H9 (cell line): ENCODE measurements at regions not wholly inside any gene's neighbourhood (a gene's known extent, or its start where the extent isn't known, plus 50 kb on each side); places are given as distances from the start of the nearest gene placed in this dataset.

Experiments
- DNase-seq: peaks from one replicate; pipeline ENCODE4 v3.0.0-alpha.2; 2017
- H2AFZ ChIP-seq: one replicate; pipeline ENCODE4 v1.6.1; 2013; ENCODE audit warnings: mild to moderate bottlenecking, low read length, control low read depth, moderate library complexity
- H2AK5ac ChIP-seq: 2 replicates; pipeline ENCODE4 v1.6.1; 2013; ENCODE audit warnings: low read length, control low read depth, mixed read lengths; ENCODE audit not compliant: insufficient read length
- H2BK120ac ChIP-seq: one replicate; pipeline ENCODE4 v1.6.1; 2013; ENCODE audit warnings: low read depth, mild to moderate bottlenecking, low read length, control low read depth, inconsistent platforms; ENCODE audit not compliant: poor library complexity, severe bottlenecking
- H2BK12ac ChIP-seq: 2 replicates; pipeline ENCODE4 v1.6.1; 2013; ENCODE audit warnings: low read length, control low read depth, mixed read lengths, low read depth; ENCODE audit not compliant: insufficient read length
- H2BK15ac ChIP-seq: 2 replicates; pipeline ENCODE4 v1.6.1; 2013; ENCODE audit warnings: low read depth, low read length, control low read depth
- H2BK20ac ChIP-seq: one replicate; pipeline ENCODE4 v1.6.1; 2013; ENCODE audit warnings: low read depth, mild to moderate bottlenecking, low read length, control low read depth, inconsistent platforms; ENCODE audit not compliant: poor library complexity, severe bottlenecking
- H2BK5ac ChIP-seq: 2 replicates; pipeline ENCODE4 v1.6.1; 2013; ENCODE audit warnings: low read length, control low read depth, mixed read lengths; ENCODE audit not compliant: insufficient read length
- H3K14ac ChIP-seq: 2 replicates; pipeline ENCODE4 v1.6.1; 2013; ENCODE audit warnings: low read length, control low read depth; ENCODE audit not compliant: insufficient read depth
- H3K18ac ChIP-seq: 2 replicates; pipeline ENCODE4 v1.6.1; 2013; ENCODE audit warnings: low read depth, mild to moderate bottlenecking, mixed read lengths, low read length, control low read depth; ENCODE audit not compliant: insufficient read length
- H3K23ac ChIP-seq: 2 replicates; pipeline ENCODE4 v1.6.1; 2013; ENCODE audit warnings: low read length, control low read depth, mixed read lengths, low read depth; ENCODE audit not compliant: insufficient read length
- H3K23me2 ChIP-seq: 2 replicates; pipeline ENCODE4 v1.6.1; 2013; ENCODE audit warnings: low read depth, mild to moderate bottlenecking, mixed read lengths, low read length, control low read depth; ENCODE audit not compliant: insufficient read length, poor library complexity, severe bottlenecking
- H3K27ac ChIP-seq: 2 replicates; pipeline ENCODE4 v1.5.1; 2013; ENCODE audit warnings: low read length, control low read depth, mixed read lengths, low read depth; ENCODE audit not compliant: insufficient read length
- H3K27me3 ChIP-seq: 2 replicates; pipeline ENCODE4 v1.6.1; 2013; ENCODE audit warnings: low read length, control low read depth, inconsistent platforms; ENCODE audit not compliant: insufficient read depth
- H3K4ac ChIP-seq: 2 replicates; pipeline ENCODE4 v1.6.1; 2013; ENCODE audit warnings: low read depth, mild to moderate bottlenecking, control low read depth, inconsistent platforms, low read length, moderate library complexity
- H3K4me1 ChIP-seq: 2 replicates; pipeline ENCODE4 v1.6.1; 2013; ENCODE audit warnings: low read length, control low read depth, inconsistent platforms; ENCODE audit not compliant: insufficient read depth
- H3K4me2 ChIP-seq: 2 replicates; pipeline ENCODE4 v1.6.1; 2013; ENCODE audit warnings: low read length, control low read depth, mixed read lengths; ENCODE audit not compliant: insufficient read length, insufficient read depth
- H3K56ac ChIP-seq: 2 replicates; pipeline ENCODE4 v1.6.1; 2013; ENCODE audit warnings: low read depth, mild to moderate bottlenecking, mixed read lengths, low read length, control low read depth; ENCODE audit not compliant: insufficient read length
- H3K79me1 ChIP-seq: 2 replicates; pipeline ENCODE4 v1.6.1; 2013; ENCODE audit warnings: low read depth, mild to moderate bottlenecking, moderate library complexity, low read length, control low read depth, inconsistent platforms; ENCODE audit not compliant: insufficient read depth, poor library complexity, severe bottlenecking
- H3K79me2 ChIP-seq: 2 replicates; pipeline ENCODE4 v1.6.1; 2013; ENCODE audit warnings: low read length, control low read depth, inconsistent platforms; ENCODE audit not compliant: insufficient read depth
- H3K9ac ChIP-seq: 2 replicates; pipeline ENCODE4 v1.6.1; 2013; ENCODE audit warnings: low read length, control low read depth, mixed read lengths; ENCODE audit not compliant: insufficient read length; ENCODE audit errors: extremely low read depth
- H3K9me3 ChIP-seq: one replicate; pipeline ENCODE4 v1.6.1; 2013; ENCODE audit warnings: low read depth, low read length, inconsistent platforms; ENCODE audit not compliant: control insufficient read depth
- H3T11ph ChIP-seq: one replicate; pipeline ENCODE4 v1.6.1; 2013; ENCODE audit warnings: mild to moderate bottlenecking, low read length, control low read depth, inconsistent platforms
- H4K20me1 ChIP-seq: one replicate; pipeline ENCODE4 v1.6.1; 2013; ENCODE audit not compliant: control insufficient read depth, insufficient read length, insufficient read depth
- H4K5ac ChIP-seq: 2 replicates; pipeline ENCODE4 v1.6.1; 2013; ENCODE audit warnings: low read depth, mild to moderate bottlenecking, mixed read lengths, low read length, control low read depth; ENCODE audit not compliant: insufficient read length
- H4K8ac ChIP-seq: replicated peaks from 2 replicates; pipeline ENCODE4 v1.6.1; 2013; ENCODE audit warnings: low read length, control low read depth, mixed read lengths, low read depth; ENCODE audit not compliant: insufficient read length
- H4K91ac ChIP-seq: 2 replicates; pipeline ENCODE4 v1.6.1; 2013; ENCODE audit warnings: low read depth, mild to moderate bottlenecking, moderate library complexity, mixed read lengths, low read length, control low read depth; ENCODE audit not compliant: insufficient read length
- H3K27ac Mint-ChIP-seq, 3 experiments: 2 replicates in 2 of 3; 3 replicates in 1 of 3; pipeline ENCODE4 v1.8.0; 2020 to 2021; ENCODE audit warnings: mixed read lengths in 3 of 3, mild to moderate bottlenecking in 1 of 3, moderate library complexity in 1 of 3
- H3K27me3 Mint-ChIP-seq: 2 replicates; pipeline ENCODE4 v1.8.0; 2021; ENCODE audit warnings: low read depth, mild to moderate bottlenecking, moderate library complexity, mixed read lengths
- H3K36me3 Mint-ChIP-seq, 3 experiments: 2 replicates in 2 of 3; 3 replicates in 1 of 3; pipeline ENCODE4 v1.8.0; 2020 to 2021; ENCODE audit warnings: low read depth in 3 of 3, mixed read lengths in 3 of 3; ENCODE audit not compliant: insufficient read depth in 1 of 3
- H3K4me1 Mint-ChIP-seq, 2 experiments: 2 replicates each; pipeline ENCODE4 v1.8.0; 2020; ENCODE audit warnings: mixed read lengths in 2 of 2
- H3K4me3 Mint-ChIP-seq, 2 experiments: 2 replicates in 1 of 2; 3 replicates in 1 of 2; pipeline ENCODE4 v1.8.0; 2020 to 2021; ENCODE audit warnings: mild to moderate bottlenecking in 2 of 2, mixed read lengths in 2 of 2, moderate library complexity in 1 of 2
- H3K9me3 Mint-ChIP-seq, 2 experiments: 2 replicates in 1 of 2; 3 replicates in 1 of 2; pipeline ENCODE4 v1.8.0; 2020; ENCODE audit warnings: mild to moderate bottlenecking in 2 of 2, mixed read lengths in 2 of 2, moderate library complexity in 1 of 2
- CTCF ChIP-seq: fragments of 200-600 bp; sonication (generic); conservative IDR thresholded peaks from 3 replicates; pipeline ENCODE4 v1.8.0; 2021; ENCODE audit warnings: antibody characterized with exemption, mild to moderate bottlenecking
- WGBS: extraction: QIAGEN DNeasy Blood & Tissue Kit; methylation state at CpG from one replicate; pipeline ENCODE4 v1.1.7; 2013; ENCODE audit warnings: missing lambda C conversion rate, low lambda C conversion rate, mixed read lengths; ENCODE audit not compliant: insufficient read length; ENCODE audit errors: extremely low coverage; 5-methylcytosine and 5-hydroxymethylcytosine counted together

- Histone ChIP-seq H2BK20ac (no peak overlapping the region), H2BK5ac (no peak overlapping the region), H3K27me3 (no peaks in the 10 kb centered on the region), H3K9me3 (no peaks in the 10 kb centered on the region), H3K23me2 (no peaks in the 10 kb centered on the region), H3K79me1 (no peaks in the 10 kb centered on the region), H4K20me1 (no peaks in the 10 kb centered on the region), H4K8ac (no peak overlapping the region), H4K91ac (no peak overlapping the region), H3K56ac (no peak overlapping the region), H3K23ac (no peak overlapping the region), H4K5ac (no peak overlapping the region), H3K14ac (no peak overlapping the region), H2BK120ac (no peak overlapping the region), H3K4me1 (no peaks in the 10 kb centered on the region), H3T11ph (no peak overlapping the region), H2AK5ac (no peak overlapping the region), H2BK15ac (no peak overlapping the region), H2AFZ (no peak overlapping the region), H3K4me2 (no peak overlapping the region), H3K4ac (no peak overlapping the region), H3K27ac (no peak overlapping the region), H3K9ac (no peak overlapping the region), H2BK12ac (no peak overlapping the region), H3K79me2 (no peaks in the 10 kb centered on the region), H3K18ac (no peak overlapping the region)
- no peak overlapping the region for H3K4me3 Mint-ChIP-seq
- no peak for TF ChIP-seq CTCF
- H3K27ac Mint-ChIP-seq: no peak overlapping the region
- no peak for DNase-seq
- peaks cover 0 to 7% (median 0%) of the 10 kb centered on the region in 3 experiments; a peak in 2 of 7 replicates for H3K36me3 Mint-ChIP-seq
- no peaks in the 10 kb centered on the region for H3K27me3 Mint-ChIP-seq
- H3K9me3 Mint-ChIP-seq: no peaks in the 10 kb centered on the region; a peak in 2 of 5 replicates
- no CpG with 5 or more reads among the region's 3 CpGs for WGBS
- no peaks in the 10 kb centered on the region; a peak in 1 of 4 replicates for H3K4me1 Mint-ChIP-seq
These were observed 212.2 kb upstream of the ROBO1 start for GRCh38 chr3:79979990-79980389.
